ENCODE measurements at regions not wholly inside any gene's neighbourhood (a gene's known extent, or its start where the extent isn't known, plus 50 kb on each side); places are given as distances from the start of the nearest gene placed in this dataset.

DNA sequence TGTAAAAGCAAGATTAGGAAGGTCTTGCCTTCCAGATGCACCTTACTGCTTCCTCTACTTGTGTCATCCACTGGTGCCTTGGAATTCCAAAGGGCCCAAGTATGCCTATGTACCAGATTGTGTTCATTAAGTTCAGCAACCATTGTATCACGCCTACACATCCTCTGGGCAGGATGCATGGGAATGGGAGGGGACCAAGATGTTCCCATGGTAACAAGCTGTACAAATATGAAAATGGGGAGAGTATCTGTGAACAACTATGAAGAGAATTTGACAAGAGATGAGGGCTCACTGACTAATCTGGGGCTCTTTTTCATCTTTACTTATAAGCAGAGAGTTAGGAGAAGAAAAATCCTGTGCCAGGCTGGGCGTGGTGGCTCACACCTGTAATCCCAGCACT is 137.8 kb upstream of the MAP1B start:
- no peak overlapping the region for H3K9ac ChIP-seq (ENCODE audit: low read depth in 1 of 2, low read length in 2 of 2)
- 88% methylated on average over 2 of the region's 2 CpGs for WGBS
- DNase-seq (ENCODE audit: low spot score) = no peak
- no peak overlapping the region for H3K4me3 ChIP-seq (ENCODE audit: low read depth in 1 of 3, low read length in 3 of 3)
- no peaks in the 10 kb centered on the region for H3K36me3 ChIP-seq (ENCODE audit: control insufficient read depth in 4 of 4, insufficient read depth in 3 of 4, low read depth in 1 of 4, low read length in 3 of 4)
- no peaks in the 10 kb centered on the region for H3K4me1 ChIP-seq (ENCODE audit: control insufficient read depth in 4 of 4, insufficient read depth in 4 of 4, low read length in 3 of 4)
- no peak overlapping the region for H3K27ac ChIP-seq (ENCODE audit: low read depth in 1 of 2, low read length in 2 of 2)
- TF ChIP-seq YY1 (IDR thresholded peaks at IDR 0.05) (no peak), FOXA2 (IDR thresholded peaks at IDR 0.05) (no peak), ATF3 (IDR thresholded peaks at IDR 0.05) (no peak), SP1 (IDR thresholded peaks at IDR 0.05) (no peak), RAD21 (IDR thresholded peaks at IDR 0.05) (no peak), JUND (IDR thresholded peaks at IDR 0.05) (no peak), FOXA1 (IDR thresholded peaks at IDR 0.05) (no peak), ZBTB33 (IDR thresholded peaks at IDR 0.05) (no peak), NR2F2 (IDR thresholded peaks at IDR 0.05) (no peak)
- TF ChIP-seq, protein P1, sequence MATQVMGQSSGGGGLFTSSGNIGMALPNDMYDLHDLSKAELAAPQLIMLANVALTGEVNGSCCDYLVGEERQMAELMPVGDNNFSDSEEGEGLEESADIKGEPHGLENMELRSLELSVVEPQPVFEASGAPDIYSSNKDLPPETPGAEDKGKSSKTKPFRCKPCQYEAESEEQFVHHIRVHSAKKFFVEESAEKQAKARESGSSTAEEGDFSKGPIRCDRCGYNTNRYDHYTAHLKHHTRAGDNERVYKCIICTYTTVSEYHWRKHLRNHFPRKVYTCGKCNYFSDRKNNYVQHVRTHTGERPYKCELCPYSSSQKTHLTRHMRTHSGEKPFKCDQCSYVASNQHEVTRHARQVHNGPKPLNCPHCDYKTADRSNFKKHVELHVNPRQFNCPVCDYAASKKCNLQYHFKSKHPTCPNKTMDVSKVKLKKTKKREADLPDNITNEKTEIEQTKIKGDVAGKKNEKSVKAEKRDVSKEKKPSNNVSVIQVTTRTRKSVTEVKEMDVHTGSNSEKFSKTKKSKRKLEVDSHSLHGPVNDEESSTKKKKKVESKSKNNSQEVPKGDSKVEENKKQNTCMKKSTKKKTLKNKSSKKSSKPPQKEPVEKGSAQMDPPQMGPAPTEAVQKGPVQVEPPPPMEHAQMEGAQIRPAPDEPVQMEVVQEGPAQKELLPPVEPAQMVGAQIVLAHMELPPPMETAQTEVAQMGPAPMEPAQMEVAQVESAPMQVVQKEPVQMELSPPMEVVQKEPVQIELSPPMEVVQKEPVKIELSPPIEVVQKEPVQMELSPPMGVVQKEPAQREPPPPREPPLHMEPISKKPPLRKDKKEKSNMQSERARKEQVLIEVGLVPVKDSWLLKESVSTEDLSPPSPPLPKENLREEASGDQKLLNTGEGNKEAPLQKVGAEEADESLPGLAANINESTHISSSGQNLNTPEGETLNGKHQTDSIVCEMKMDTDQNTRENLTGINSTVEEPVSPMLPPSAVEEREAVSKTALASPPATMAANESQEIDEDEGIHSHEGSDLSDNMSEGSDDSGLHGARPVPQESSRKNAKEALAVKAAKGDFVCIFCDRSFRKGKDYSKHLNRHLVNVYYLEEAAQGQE (IDR thresholded peaks at IDR 0.05) = no peak
- H3K27me3 ChIP-seq (ENCODE audit: control insufficient read depth in 4 of 4, insufficient read depth in 4 of 4, low read length in 3 of 4) = no peaks in the 10 kb centered on the region
- no peaks in the 10 kb centered on the region for H3K9me3 ChIP-seq (ENCODE audit: control insufficient read depth in 4 of 4, low read length in 3 of 4)

GRCh38 chr5:71971862-71972261 is 135.4 kb upstream of the MAP1B start:
- no peak overlapping the region for H3K4me3 ChIP-seq (ENCODE audit: low read depth in 1 of 3, low read length in 3 of 3)
- WGBS = 79% methylated on average over 2 of the region's 2 CpGs
- no peak overlapping the region for H3K27ac ChIP-seq (ENCODE audit: low read depth in 1 of 2, low read length in 2 of 2)
- no peaks in the 10 kb centered on the region for H3K9me3 ChIP-seq (ENCODE audit: control insufficient read depth in 4 of 4, low read length in 3 of 4)
- H3K4me1 ChIP-seq (ENCODE audit: control insufficient read depth in 4 of 4, insufficient read depth in 4 of 4, low read length in 3 of 4) = no peaks in the 10 kb centered on the region
- DNase-seq (ENCODE audit: low spot score) = no peak
- H3K27me3 ChIP-seq (ENCODE audit: control insufficient read depth in 4 of 4, insufficient read depth in 4 of 4, low read length in 3 of 4) = no peaks in the 10 kb centered on the region
- H3K36me3 ChIP-seq (ENCODE audit: control insufficient read depth in 4 of 4, insufficient read depth in 3 of 4, low read depth in 1 of 4, low read length in 3 of 4) = no peaks in the 10 kb centered on the region
- TF ChIP-seq ATF3 (IDR thresholded peaks at IDR 0.05) = no peak
- TF ChIP-seq FOXA1 (IDR thresholded peaks at IDR 0.05) = no peak
- TF ChIP-seq GABPA (IDR thresholded peaks at IDR 0.05 in 1 of 2, conservative IDR thresholded peaks at IDR 0.05 in 1 of 2) = no peak
- TF ChIP-seq SP1 (IDR thresholded peaks at IDR 0.05) = no peak
- TF ChIP-seq EGR1 (IDR thresholded peaks at IDR 0.05; ENCODE audit: low read depth in 2 of 2) = no peak
- no peak for TF ChIP-seq NR2F2 (IDR thresholded peaks at IDR 0.05)
- no peak for TF ChIP-seq HNF4A (conservative IDR thresholded peaks at IDR 0.05)
- TF ChIP-seq YY1 (IDR thresholded peaks at IDR 0.05) = no peak
- TF ChIP-seq, protein P2, sequence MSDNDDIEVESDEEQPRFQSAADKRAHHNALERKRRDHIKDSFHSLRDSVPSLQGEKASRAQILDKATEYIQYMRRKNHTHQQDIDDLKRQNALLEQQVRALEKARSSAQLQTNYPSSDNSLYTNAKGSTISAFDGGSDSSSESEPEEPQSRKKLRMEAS (IDR thresholded peaks at IDR 0.05) = no peak
- TF ChIP-seq TAF1 (conservative IDR thresholded peaks at IDR 0.05) = no peak
- TF ChIP-seq FOXA2 (IDR thresholded peaks at IDR 0.05) = no peak
- no peak for TF ChIP-seq RAD21 (IDR thresholded peaks at IDR 0.05)
- TF ChIP-seq ZBTB33 (IDR thresholded peaks at IDR 0.05) = no peak
- no peak for TF ChIP-seq HNF4G (IDR thresholded peaks at IDR 0.05)
- TF ChIP-seq RXRA (IDR thresholded peaks at IDR 0.05) = no peak
- TF ChIP-seq JUND (IDR thresholded peaks at IDR 0.05) = no peak
- no peak overlapping the region for H3K9ac ChIP-seq (ENCODE audit: low read depth in 1 of 2, low read length in 2 of 2)
